GM12878 (cell line): ENCODE measurements at regions not wholly inside any gene's neighbourhood (a gene's known extent, or its start where the extent isn't known, plus 50 kb on each side); places are given as distances from the start of the nearest gene placed in this dataset.

Experiments used
- ATAC-seq: fragments of 200-7000 bp; cut with Tn5 transposase; 3 replicates; pipeline ENCODE4 v1.9.1; 2020; ENCODE audit warnings: mild to moderate bottlenecking, moderate library complexity
- BruUV-seq: library from RNA; stranded (reverse); fragments of 400-500 nt; replicated peaks from 2 replicates; lab custom pipeline; 2021; lab: Mats Ljungman, UMichigan
- CTCF ChIA-PET: fragments of 300-600 bp; sonication (Branson Sonifier 250); formaldehyde crosslinking; extraction: SDS; loops from one replicate; lab custom pipeline; 2021; ENCODE audit warnings: inconsistent platforms; lab: Yijun Ruan, JAX
- POLR2A ChIA-PET: fragments of 350-600 bp; formaldehyde crosslinking; extraction: SDS; loops from one replicate; lab custom pipeline; 2021; ENCODE audit warnings: inconsistent platforms; lab: Charles Lee
- RAD21 ChIA-PET: fragments of 300-600 bp; sonication (Branson Sonifier 250); formaldehyde crosslinking; loops from one replicate; lab custom pipeline; 2023; ENCODE audit warnings: antibody characterized with exemption; ENCODE audit not compliant: unreplicated experiment; lab: Charles Lee
- SMC1A ChIA-PET: fragments of 300-600 bp; sonication (Branson Sonifier 250); formaldehyde crosslinking; loops from one replicate; lab custom pipeline; 2023; ENCODE audit not compliant: unreplicated experiment, uncharacterized antibody; lab: Charles Lee
- DNase-seq: peaks from one replicate; pipeline ENCODE4 v3.0.0-alpha.2; 2011; ENCODE audit warnings: low read depth, low spot score
- FAIRE-seq: peaks from 3 replicates; lab custom pipeline; 2011; peaks lifted over from hg19 to GRCh38; lab: Jason Lieb, UNC
- H2AFZ ChIP-seq: 2 replicates; pipeline ENCODE4 v1.6.0; 2011; ENCODE audit warnings: low read depth, low read length, control low read depth; ENCODE audit not compliant: control insufficient read depth
- H3K27ac ChIP-seq: 2 replicates; pipeline ENCODE4 v1.5.1; 2011; ENCODE audit warnings: control low read depth; ENCODE audit not compliant: control insufficient read depth, insufficient read depth
- H3K27me3 ChIP-seq, 2 experiments: replicated peaks in 1 of 2; 2 replicates each; pipeline versions ENCODE4 v1.6.0 to v1.6.1; 2011; ENCODE audit warnings: low read length in 1 of 2; ENCODE audit not compliant: control insufficient read depth in 2 of 2, insufficient read depth in 2 of 2
- H3K36me3 ChIP-seq, 2 experiments: 2 replicates each; pipeline ENCODE4 v1.5.1; 2011; ENCODE audit warnings: low read length in 1 of 2; ENCODE audit not compliant: control insufficient read depth in 2 of 2, insufficient read depth in 2 of 2
- H3K4me1 ChIP-seq: 2 replicates; pipeline ENCODE4 v1.6.1; 2011; ENCODE audit warnings: mild to moderate bottlenecking, low read length, moderate library complexity, mixed read lengths; ENCODE audit not compliant: control insufficient read depth, insufficient read depth
- H3K4me2 ChIP-seq: 2 replicates; pipeline ENCODE4 v1.6.0; 2011; ENCODE audit warnings: control low read depth; ENCODE audit not compliant: control insufficient read depth, insufficient read depth
- H3K4me3 ChIP-seq: fragments of 200-600 bp; sonication (generic); 2 replicates; pipeline ENCODE4 v1.5.1; 2016
- H3K79me2 ChIP-seq: 2 replicates; pipeline ENCODE4 v1.6.0; 2011; ENCODE audit warnings: low read length; ENCODE audit not compliant: control insufficient read depth, insufficient read depth
- H3K9ac ChIP-seq: 2 replicates; pipeline ENCODE4 v1.8.0; 2011; ENCODE audit warnings: low read length, control low read depth, mixed read lengths; ENCODE audit not compliant: control insufficient read depth, insufficient read depth
- H3K9me3 ChIP-seq: replicated peaks from 3 replicates; pipeline ENCODE4 v1.5.1; 2011; ENCODE audit warnings: mild to moderate bottlenecking, low read length; ENCODE audit not compliant: control insufficient read depth, insufficient read depth
- H4K20me1 ChIP-seq: 2 replicates; pipeline ENCODE4 v1.6.0; 2011; ENCODE audit not compliant: control insufficient read depth, insufficient read depth
- BRCA1 ChIP-seq: IDR thresholded peaks from 2 replicates; pipeline ENCODE4 v1.6.1; 2011; ENCODE audit warnings: low read depth, low read length, improper control_type of control experiment
- FOXM1 ChIP-seq: IDR thresholded peaks from 2 replicates; pipeline ENCODE4 v1.6.1; 2012; ENCODE audit warnings: low read depth, mild to moderate bottlenecking, inconsistent platforms, low read length, moderate library complexity
- LARP7 ChIP-seq: fragments of 450-650 bp; IDR thresholded peaks from 2 replicates; pipeline ENCODE4 v1.6.1; 2017; ENCODE audit warnings: mild to moderate bottlenecking
- MXI1 ChIP-seq: fragments of 150-350 bp; IDR thresholded peaks from 2 replicates; pipeline ENCODE4 v1.6.1; 2011; ENCODE audit warnings: low read depth, mild to moderate bottlenecking, inconsistent platforms, low read length, improper control_type of control experiment
- MYC ChIP-seq: IDR thresholded peaks from 2 replicates; pipeline ENCODE4 v1.6.1; 2011; ENCODE audit warnings: mild to moderate bottlenecking, low read length, moderate library complexity, inconsistent platforms; ENCODE audit not compliant: insufficient read depth, insufficient replicate concordance, insufficient read length, severe bottlenecking
- NR2C2 ChIP-seq: IDR thresholded peaks from 2 replicates; pipeline ENCODE4 v1.6.1; 2011; ENCODE audit warnings: borderline replicate concordance, low read depth; ENCODE audit not compliant: control insufficient read depth, insufficient read length
- PML ChIP-seq: IDR thresholded peaks from 2 replicates; pipeline ENCODE4 v1.6.1; 2012; ENCODE audit warnings: low read length, inconsistent platforms
- POLR2AphosphoS5 ChIP-seq: IDR thresholded peaks from 2 replicates; pipeline ENCODE4 v1.6.1; 2011; ENCODE audit warnings: mild to moderate bottlenecking, low read length, inconsistent platforms
- RFX5 ChIP-seq: IDR thresholded peaks from 2 replicates; pipeline ENCODE4 v1.6.1; 2011; ENCODE audit warnings: low read depth, low read length, improper control_type of control experiment
- RUNX3 ChIP-seq: IDR thresholded peaks from 2 replicates; pipeline ENCODE4 v1.6.1; 2012; ENCODE audit warnings: low read length, inconsistent platforms
- SPI1 ChIP-seq: IDR thresholded peaks from 2 replicates; pipeline ENCODE4 v1.6.1; 2011; ENCODE audit warnings: low read depth, mild to moderate bottlenecking, low read length, moderate library complexity, borderline replicate concordance; ENCODE audit not compliant: insufficient read depth
- SREBF2 ChIP-seq: IDR thresholded peaks from 2 replicates; pipeline ENCODE4 v1.6.1; 2012; ENCODE audit warnings: mild to moderate bottlenecking, low read length
- YBX1 ChIP-seq: fragments of 450-650 bp; IDR thresholded peaks from 2 replicates; pipeline ENCODE4 v1.6.1; 2016; ENCODE audit warnings: antibody characterized with exemption
- ZZZ3 ChIP-seq: IDR thresholded peaks from 2 replicates; pipeline ENCODE4 v1.6.1; 2011; ENCODE audit warnings: low read depth; ENCODE audit not compliant: control insufficient read depth, insufficient read length
- WGBS: methylation state at CpG from one replicate; pipeline ENCODE4 v1.1.6; 2016; ENCODE audit warnings: low lambda C conversion rate; ENCODE audit not compliant: insufficient replicate concordance, insufficient coverage; ENCODE audit errors: missing lambda C conversion rate; 5-methylcytosine and 5-hydroxymethylcytosine counted together
- in situ Hi-C: fragments of 300-500 bp; cut with MboI; formaldehyde crosslinking; loops from 9 replicates; pipeline ENCODE4 v1.14.3; 2018; ENCODE audit warnings: mixed read lengths
- intact Hi-C: fragments of 100-400 bp; cut with micrococcal nuclease; formaldehyde crosslinking; loops from one replicate; pipeline ENCODE4 v1.14.2; 2022; ENCODE audit not compliant: unreplicated experiment
- TF ChIP-seq, protein P1 (sequence below): fragments of 450-650 bp; IDR thresholded peaks from 2 replicates; pipeline ENCODE4 v1.6.1; 2017; ENCODE audit warnings: low read depth, mild to moderate bottlenecking, moderate library complexity
- TF ChIP-seq, protein P2 (sequence below): IDR thresholded peaks from 2 replicates; pipeline ENCODE4 v1.6.1; 2012; ENCODE audit warnings: low read depth, low read length, improper control_type of control experiment

DNA sequence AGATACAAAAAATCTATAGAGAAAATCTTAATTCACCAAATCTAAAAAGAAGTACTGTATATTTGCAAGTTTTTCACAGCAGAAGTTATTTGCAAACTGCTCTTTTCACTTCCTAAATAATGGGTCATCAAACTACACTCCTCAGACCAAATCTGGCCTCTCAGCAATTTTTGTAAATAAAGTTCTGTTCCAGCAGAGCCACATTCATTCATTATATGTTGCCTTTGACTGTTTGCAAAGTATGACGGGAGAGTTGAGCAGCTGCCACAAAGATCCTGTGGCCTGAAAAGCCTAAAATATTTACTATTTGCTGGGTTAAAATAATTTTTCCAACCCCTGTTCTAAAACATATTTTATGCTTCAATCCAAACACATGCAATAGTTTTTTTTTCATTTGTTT, 1222.3 kb upstream of the SEL1L start:
- Histone ChIP-seq H3K27me3 (no peaks in the 10 kb centered on the region), H3K9me3 (no peaks in the 10 kb centered on the region), H3K4me3 (no peak overlapping the region), H3K4me1 (no peaks in the 10 kb centered on the region), H4K20me1 (no peaks in the 10 kb centered on the region), H3K27ac (no peak overlapping the region), H3K9ac (no peak overlapping the region), H3K79me2 (no peaks in the 10 kb centered on the region), H3K4me2 (no peak overlapping the region), H2AFZ (no peak overlapping the region)
- in situ Hi-C loops: no loop called here
- no peak for DNase-seq
- no peak for FAIRE-seq
- no TSS peak for BruUV-seq
- RAD21 ChIA-PET: no interaction called here
- no peak for ATAC-seq
- intact Hi-C loops: no loop called here
- POLR2A ChIA-PET: no interaction called here
- SMC1A ChIA-PET: no interaction called here
- 94% methylated on average over 1 of the region's 1 CpG for WGBS
- TF ChIP-seq FOXM1 (no peak), POLR2AphosphoS5 (no peak), NR2C2 (no peak), MXI1 (no peak)
- TF ChIP-seq, all 136 proteins: peak for 0
- CTCF ChIA-PET: no interaction called here
- H3K36me3 ChIP-seq: no peaks in the 10 kb centered on the region

DNA sequence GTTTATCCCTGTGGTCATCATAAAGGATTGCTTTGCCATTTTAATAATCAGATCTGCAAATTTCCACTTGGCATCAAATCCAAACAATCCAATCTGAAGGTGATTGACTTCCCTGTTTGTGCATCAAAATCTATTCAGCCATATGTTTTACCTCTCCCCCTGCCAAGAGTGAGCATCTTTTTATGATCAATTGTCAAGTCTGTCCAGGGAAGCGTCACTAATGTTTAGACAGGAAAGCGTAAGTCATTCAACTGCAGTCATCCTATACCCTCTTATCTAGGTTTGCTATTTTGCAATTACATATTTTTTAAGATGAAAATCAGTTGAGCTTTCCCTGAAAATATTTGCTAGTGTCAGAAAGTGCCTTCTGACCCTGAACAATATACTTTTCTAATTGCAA, 1224.1 kb upstream of the SEL1L start:
- no peaks in the 10 kb centered on the region for H4K20me1 ChIP-seq
- intact Hi-C loops (no loop called here), in situ Hi-C loops (no loop called here)
- H3K4me3 ChIP-seq: no peak overlapping the region
- no peaks in the 10 kb centered on the region for H3K27me3 ChIP-seq
- H3K9ac ChIP-seq: no peak overlapping the region
- RAD21 ChIA-PET: no interaction called here
- WGBS: 4% methylated on average over 2 of the region's 2 CpGs
- H3K79me2 ChIP-seq: no peaks in the 10 kb centered on the region
- ATAC-seq: no peak
- H2AFZ ChIP-seq: no peak overlapping the region
- POLR2A ChIA-PET: no interaction called here
- CTCF ChIA-PET: no interaction called here
- TF ChIP-seq PML: no peak
- no peak for TF ChIP-seq YBX1
- TF ChIP-seq, protein P1, sequence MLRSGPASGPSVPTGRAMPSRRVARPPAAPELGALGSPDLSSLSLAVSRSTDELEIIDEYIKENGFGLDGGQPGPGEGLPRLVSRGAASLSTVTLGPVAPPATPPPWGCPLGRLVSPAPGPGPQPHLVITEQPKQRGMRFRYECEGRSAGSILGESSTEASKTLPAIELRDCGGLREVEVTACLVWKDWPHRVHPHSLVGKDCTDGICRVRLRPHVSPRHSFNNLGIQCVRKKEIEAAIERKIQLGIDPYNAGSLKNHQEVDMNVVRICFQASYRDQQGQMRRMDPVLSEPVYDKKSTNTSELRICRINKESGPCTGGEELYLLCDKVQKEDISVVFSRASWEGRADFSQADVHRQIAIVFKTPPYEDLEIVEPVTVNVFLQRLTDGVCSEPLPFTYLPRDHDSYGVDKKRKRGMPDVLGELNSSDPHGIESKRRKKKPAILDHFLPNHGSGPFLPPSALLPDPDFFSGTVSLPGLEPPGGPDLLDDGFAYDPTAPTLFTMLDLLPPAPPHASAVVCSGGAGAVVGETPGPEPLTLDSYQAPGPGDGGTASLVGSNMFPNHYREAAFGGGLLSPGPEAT: no peak
- TF ChIP-seq, protein P2, sequence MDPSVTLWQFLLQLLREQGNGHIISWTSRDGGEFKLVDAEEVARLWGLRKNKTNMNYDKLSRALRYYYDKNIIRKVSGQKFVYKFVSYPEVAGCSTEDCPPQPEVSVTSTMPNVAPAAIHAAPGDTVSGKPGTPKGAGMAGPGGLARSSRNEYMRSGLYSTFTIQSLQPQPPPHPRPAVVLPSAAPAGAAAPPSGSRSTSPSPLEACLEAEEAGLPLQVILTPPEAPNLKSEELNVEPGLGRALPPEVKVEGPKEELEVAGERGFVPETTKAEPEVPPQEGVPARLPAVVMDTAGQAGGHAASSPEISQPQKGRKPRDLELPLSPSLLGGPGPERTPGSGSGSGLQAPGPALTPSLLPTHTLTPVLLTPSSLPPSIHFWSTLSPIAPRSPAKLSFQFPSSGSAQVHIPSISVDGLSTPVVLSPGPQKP: no peak
- no peak for TF ChIP-seq RUNX3
- TF ChIP-seq SREBF2: no peak
- TF ChIP-seq MYC: no peak
- TF ChIP-seq BRCA1: no peak
- no peak for TF ChIP-seq LARP7
- no peak for TF ChIP-seq RFX5
- TF ChIP-seq SPI1: no peak
- no peak for TF ChIP-seq ZZZ3
- H3K27ac ChIP-seq: no peak overlapping the region
- DNase-seq: no peak
- no peaks in the 10 kb centered on the region for H3K9me3 ChIP-seq
- no TSS peak for BruUV-seq
- H3K36me3 ChIP-seq: no peaks in the 10 kb centered on the region
- H3K4me2 ChIP-seq: no peak overlapping the region
- no peaks in the 10 kb centered on the region for H3K4me1 ChIP-seq
- SMC1A ChIA-PET: interaction anchor here (1.6 kb wide), 1 partner anchor 15 kb away, joined by 3 read pairs; no protein-coding TSS in a partner anchor
- FAIRE-seq: no peak
